Tibial nerve (tissue), 3 donors: ENCODE measurements at regions not wholly inside any gene's neighbourhood (a gene's known extent, or its start where the extent isn't known, plus 50 kb on each side); places are given as distances from the start of the nearest gene placed in this dataset.

ENCODE experiments used
- POLR2A ChIP-seq, 2 donors: fragments of 450-650 bp; IDR thresholded peaks; one replicate each; pipeline ENCODE4 v1.6.1; 2017; ENCODE audit warnings: antibody characterized with exemption in 2 of 2, mild to moderate bottlenecking in 2 of 2, moderate library complexity in 2 of 2
- TF ChIP-seq, protein P1 (sequence below), 5 experiments: fragments of 200-600 bp in 3 of 5; fragments of 450-650 bp in 2 of 5; sonication (generic) in 3 of 5; IDR thresholded peaks; one replicate each; pipeline ENCODE4 v1.5.1; 2016 to 2019; ENCODE audit warnings: antibody characterized with exemption in 5 of 5, mild to moderate bottlenecking in 3 of 5, moderate library complexity in 2 of 5

DNA sequence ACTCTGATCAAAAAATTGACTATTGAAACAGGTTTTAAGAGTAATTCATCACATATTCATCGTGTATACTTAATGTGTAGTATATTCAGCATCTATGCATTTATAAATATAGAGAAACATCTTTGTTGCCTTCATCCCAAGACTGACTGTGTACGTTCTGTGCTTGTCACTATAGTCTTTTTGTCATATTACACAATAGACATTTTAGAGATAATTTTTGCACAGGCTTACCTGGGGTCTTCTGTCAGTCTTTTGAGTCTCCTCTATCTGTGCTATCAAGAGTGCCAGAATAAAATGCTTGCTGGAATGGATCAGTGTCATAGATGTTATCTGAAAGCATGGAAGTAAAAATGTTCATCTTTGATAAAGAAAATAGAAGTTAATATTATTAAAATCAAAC, 1047.7 kb upstream of the NRXN1 start:
- TF ChIP-seq, protein P1, sequence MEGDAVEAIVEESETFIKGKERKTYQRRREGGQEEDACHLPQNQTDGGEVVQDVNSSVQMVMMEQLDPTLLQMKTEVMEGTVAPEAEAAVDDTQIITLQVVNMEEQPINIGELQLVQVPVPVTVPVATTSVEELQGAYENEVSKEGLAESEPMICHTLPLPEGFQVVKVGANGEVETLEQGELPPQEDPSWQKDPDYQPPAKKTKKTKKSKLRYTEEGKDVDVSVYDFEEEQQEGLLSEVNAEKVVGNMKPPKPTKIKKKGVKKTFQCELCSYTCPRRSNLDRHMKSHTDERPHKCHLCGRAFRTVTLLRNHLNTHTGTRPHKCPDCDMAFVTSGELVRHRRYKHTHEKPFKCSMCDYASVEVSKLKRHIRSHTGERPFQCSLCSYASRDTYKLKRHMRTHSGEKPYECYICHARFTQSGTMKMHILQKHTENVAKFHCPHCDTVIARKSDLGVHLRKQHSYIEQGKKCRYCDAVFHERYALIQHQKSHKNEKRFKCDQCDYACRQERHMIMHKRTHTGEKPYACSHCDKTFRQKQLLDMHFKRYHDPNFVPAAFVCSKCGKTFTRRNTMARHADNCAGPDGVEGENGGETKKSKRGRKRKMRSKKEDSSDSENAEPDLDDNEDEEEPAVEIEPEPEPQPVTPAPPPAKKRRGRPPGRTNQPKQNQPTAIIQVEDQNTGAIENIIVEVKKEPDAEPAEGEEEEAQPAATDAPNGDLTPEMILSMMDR (IDR thresholded peaks at IDR 0.05) = no peak
- TF ChIP-seq POLR2A (IDR thresholded peaks at IDR 0.05) = no peak
